Keratinocyte (primary cell): ENCODE measurements at regions not wholly inside any gene's neighbourhood (a gene's known extent, or its start where the extent isn't known, plus 50 kb on each side); places are given as distances from the start of the nearest gene placed in this dataset.

Experiments
- DNase-seq: peaks from one replicate; pipeline ENCODE4 v3.0.0-alpha.2; 2011; ENCODE audit warnings: low read depth, missing footprints, low spot score
- FAIRE-seq: peaks from 2 replicates; lab custom pipeline; 2011; peaks lifted over from hg19 to GRCh38; lab: Jason Lieb, UNC
- H2AFZ ChIP-seq: 2 replicates; pipeline ENCODE4 v1.6.0; 2012; ENCODE audit warnings: low read length, control low read depth, inconsistent platforms; ENCODE audit not compliant: control insufficient read depth
- H3K27ac ChIP-seq: 2 replicates; pipeline ENCODE4 v1.5.1; 2011; ENCODE audit warnings: low read length; ENCODE audit not compliant: control insufficient read depth, insufficient read depth
- H3K27me3 ChIP-seq: 3 replicates; pipeline ENCODE4 v1.6.0; 2011; ENCODE audit warnings: low read length; ENCODE audit not compliant: control insufficient read depth, insufficient read depth; ENCODE audit errors: extremely low read depth
- H3K36me3 ChIP-seq, 2 experiments: 2 replicates in 1 of 2; 3 replicates in 1 of 2; pipeline ENCODE4 v1.5.1; 2011; ENCODE audit warnings: low read length in 2 of 2, mild to moderate bottlenecking in 1 of 2; ENCODE audit not compliant: control insufficient read depth in 2 of 2, insufficient read depth in 2 of 2; ENCODE audit errors: extremely low read depth in 1 of 2
- H3K4me1 ChIP-seq: 3 replicates; pipeline ENCODE4 v1.5.1; 2011; ENCODE audit warnings: low read length; ENCODE audit not compliant: control insufficient read depth, insufficient read depth; ENCODE audit errors: extremely low read depth
- H3K4me2 ChIP-seq: 3 replicates; pipeline ENCODE4 v1.6.0; 2011; ENCODE audit warnings: low read depth, low read length; ENCODE audit not compliant: control insufficient read depth, insufficient read depth; ENCODE audit errors: extremely low read depth
- H3K4me3 ChIP-seq, 3 experiments: fragments of 200-600 bp in 1 of 3; sonication (generic) in 1 of 3; 2 replicates in 2 of 3; 3 replicates in 1 of 3; pipeline ENCODE4 v1.5.1; 2011 to 2016; ENCODE audit warnings: low read length in 3 of 3, mild to moderate bottlenecking in 3 of 3, control low read depth in 2 of 3, inconsistent platforms in 1 of 3, low read depth in 1 of 3, mixed read lengths in 1 of 3, mixed run types in 1 of 3, moderate library complexity in 1 of 3; ENCODE audit not compliant: control insufficient read depth in 2 of 3, insufficient read depth in 2 of 3; ENCODE audit errors: extremely low read depth in 1 of 3
- H3K79me2 ChIP-seq: 2 replicates; pipeline ENCODE4 v1.6.0; 2012; ENCODE audit warnings: low read length; ENCODE audit not compliant: control insufficient read depth, insufficient read depth
- H3K9ac ChIP-seq: 3 replicates; pipeline ENCODE4 v1.6.0; 2011; ENCODE audit warnings: low read length; ENCODE audit not compliant: control insufficient read depth, insufficient read depth; ENCODE audit errors: extremely low read depth
- H3K9me1 ChIP-seq: 3 replicates; pipeline ENCODE4 v1.6.0; 2011; ENCODE audit warnings: low read length; ENCODE audit not compliant: control insufficient read depth, insufficient read depth; ENCODE audit errors: extremely low read depth
- H3K9me3 ChIP-seq: 2 replicates; pipeline ENCODE4 v1.5.1; 2012; ENCODE audit warnings: low read depth, low read length; ENCODE audit not compliant: control insufficient read depth
- H4K20me1 ChIP-seq: 3 replicates; pipeline ENCODE4 v1.6.0; 2011; ENCODE audit warnings: low read length; ENCODE audit not compliant: control insufficient read depth, insufficient read depth; ENCODE audit errors: extremely low read depth
- EZH2 ChIP-seq: IDR thresholded peaks from one replicate; pipeline ENCODE4 v1.6.1; 2012; ENCODE audit warnings: inconsistent platforms, mild to moderate bottlenecking, low read length, moderate library complexity
- dilution Hi-C: fragments of 300-500 bp; cut with MboI; formaldehyde crosslinking; loops from one replicate; pipeline ENCODE4 v1.7.0; 2020; ENCODE audit warnings: low sequenced_read_pairs; ENCODE audit not compliant: extremely low pct_ligation_motif_present
- TF ChIP-seq, protein P1 (sequence below), 3 experiments: IDR thresholded peaks in 1 of 3; conservative IDR thresholded peaks in 1 of 3; optimal IDR thresholded peaks in 1 of 3; 2 replicates in 2 of 3; 3 replicates in 1 of 3; pipeline versions ENCODE3 to v1.5.1; 2011; ENCODE audit warnings: low read length in 3 of 3, mild to moderate bottlenecking in 3 of 3, moderate library complexity in 2 of 3, control low read depth in 1 of 3, inconsistent platforms in 1 of 3; ENCODE audit not compliant: insufficient read depth in 2 of 3; ENCODE audit errors: extremely low read depth in 1 of 3

DNA sequence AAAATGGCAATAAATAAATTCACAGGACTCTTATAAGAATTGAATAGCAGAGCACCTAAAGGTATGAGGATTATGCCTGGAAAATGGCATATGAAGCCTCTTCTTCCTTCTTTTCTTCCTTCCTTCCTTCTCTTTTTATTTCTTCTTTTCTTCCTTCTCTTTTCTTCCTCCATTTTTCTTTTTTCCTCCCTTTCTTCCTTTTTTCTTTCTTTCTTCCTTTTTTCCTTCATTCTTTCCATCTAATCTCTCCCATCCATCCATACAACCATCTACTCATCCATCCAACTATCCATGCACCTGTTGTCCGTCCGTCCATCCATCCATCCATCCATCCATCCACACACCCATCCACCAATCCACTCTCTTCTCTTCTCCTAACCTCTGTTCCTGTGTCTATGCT is 173.8 kb downstream of the TBX5 start:
- Histone ChIP-seq H3K4me3 (no peak overlapping the region), H3K4me1 (no peaks in the 10 kb centered on the region), H3K27ac (no peak overlapping the region), H3K27me3 (no peaks in the 10 kb centered on the region), H3K9me1 (no peaks in the 10 kb centered on the region), H4K20me1 (no peaks in the 10 kb centered on the region), H3K36me3 (no peaks in the 10 kb centered on the region), H3K9me3 (no peaks in the 10 kb centered on the region), H3K79me2 (no peaks in the 10 kb centered on the region), H2AFZ (no peak overlapping the region), H3K4me2 (no peak overlapping the region), H3K9ac (no peak overlapping the region)
- no peak for FAIRE-seq
- TF ChIP-seq, protein P1, sequence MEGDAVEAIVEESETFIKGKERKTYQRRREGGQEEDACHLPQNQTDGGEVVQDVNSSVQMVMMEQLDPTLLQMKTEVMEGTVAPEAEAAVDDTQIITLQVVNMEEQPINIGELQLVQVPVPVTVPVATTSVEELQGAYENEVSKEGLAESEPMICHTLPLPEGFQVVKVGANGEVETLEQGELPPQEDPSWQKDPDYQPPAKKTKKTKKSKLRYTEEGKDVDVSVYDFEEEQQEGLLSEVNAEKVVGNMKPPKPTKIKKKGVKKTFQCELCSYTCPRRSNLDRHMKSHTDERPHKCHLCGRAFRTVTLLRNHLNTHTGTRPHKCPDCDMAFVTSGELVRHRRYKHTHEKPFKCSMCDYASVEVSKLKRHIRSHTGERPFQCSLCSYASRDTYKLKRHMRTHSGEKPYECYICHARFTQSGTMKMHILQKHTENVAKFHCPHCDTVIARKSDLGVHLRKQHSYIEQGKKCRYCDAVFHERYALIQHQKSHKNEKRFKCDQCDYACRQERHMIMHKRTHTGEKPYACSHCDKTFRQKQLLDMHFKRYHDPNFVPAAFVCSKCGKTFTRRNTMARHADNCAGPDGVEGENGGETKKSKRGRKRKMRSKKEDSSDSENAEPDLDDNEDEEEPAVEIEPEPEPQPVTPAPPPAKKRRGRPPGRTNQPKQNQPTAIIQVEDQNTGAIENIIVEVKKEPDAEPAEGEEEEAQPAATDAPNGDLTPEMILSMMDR (optimal IDR thresholded peaks at IDR 0.05 in 1 of 3, IDR thresholded peaks at IDR 0.05 in 1 of 3, conservative IDR thresholded peaks at IDR 0.05 in 1 of 3; ENCODE audit: extremely low read depth in 1 of 3, insufficient read depth in 2 of 3, low read length in 3 of 3), result no peak
- no peak for TF ChIP-seq EZH2
- dilution Hi-C loops, result no loop called here
- DNase-seq, result no peak

DNA sequence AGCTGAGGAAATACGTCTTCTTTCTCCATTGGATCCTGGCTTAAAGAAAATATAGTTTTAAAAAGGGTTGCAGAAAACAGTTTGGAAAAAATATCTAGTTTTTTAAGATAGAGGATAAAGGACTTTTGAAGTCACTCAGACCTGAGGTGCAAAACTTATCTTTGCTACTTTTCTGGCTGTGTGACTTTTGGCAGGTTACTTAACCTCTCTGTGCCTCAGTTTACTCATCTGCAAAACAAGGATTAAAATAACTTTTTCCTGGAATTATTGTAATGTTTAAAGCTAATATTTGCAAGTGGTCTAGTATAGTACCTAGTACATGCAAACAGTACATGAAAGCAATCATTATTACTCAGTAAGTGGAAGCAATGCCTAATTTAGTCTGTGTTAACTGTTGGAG is 176.8 kb downstream of the TBX5 start:
- DNase-seq, result no peak
- no peak overlapping the region for H3K4me2 ChIP-seq
- no peak overlapping the region for H3K9ac ChIP-seq
- H2AFZ ChIP-seq, result no peak overlapping the region
- no peaks in the 10 kb centered on the region for H3K27me3 ChIP-seq
- TF ChIP-seq EZH2, result no peak
- TF ChIP-seq, protein P1 (optimal IDR thresholded peaks at IDR 0.05 in 1 of 3, IDR thresholded peaks at IDR 0.05 in 1 of 3, conservative IDR thresholded peaks at IDR 0.05 in 1 of 3; ENCODE audit: extremely low read depth in 1 of 3, insufficient read depth in 2 of 3, low read length in 3 of 3), result no peak
- FAIRE-seq, result no peak
- no peak overlapping the region for H3K4me3 ChIP-seq
- no peaks in the 10 kb centered on the region for H3K9me1 ChIP-seq
- H3K36me3 ChIP-seq, result no peaks in the 10 kb centered on the region
- no peaks in the 10 kb centered on the region for H3K4me1 ChIP-seq
- H3K27ac ChIP-seq, result no peak overlapping the region
- dilution Hi-C loops, result no loop called here
- H3K79me2 ChIP-seq, result no peaks in the 10 kb centered on the region
- H3K9me3 ChIP-seq, result no peaks in the 10 kb centered on the region
- H4K20me1 ChIP-seq, result no peaks in the 10 kb centered on the region
